HG02970 (cell line): ENCODE measurements at regions not wholly inside any gene's neighbourhood (a gene's known extent, or its start where the extent isn't known, plus 50 kb on each side); places are given as distances from the start of the nearest gene placed in this dataset.
"Not testable (repeated sequence)": the region's sequence is repeated elsewhere in the genome, so short reads cannot be mapped to it uniquely, and the experiment has no call there.

Experiments used
- ATAC-seq: cut with Tn5 transposase; IDR thresholded peaks from one replicate; pipeline ENCODE4 v1.9.1; 2021; ENCODE audit warnings: mild to moderate bottlenecking, moderate library complexity, moderate number of reproducible peaks; ENCODE audit not compliant: unreplicated experiment, low FRiP score

DNA sequence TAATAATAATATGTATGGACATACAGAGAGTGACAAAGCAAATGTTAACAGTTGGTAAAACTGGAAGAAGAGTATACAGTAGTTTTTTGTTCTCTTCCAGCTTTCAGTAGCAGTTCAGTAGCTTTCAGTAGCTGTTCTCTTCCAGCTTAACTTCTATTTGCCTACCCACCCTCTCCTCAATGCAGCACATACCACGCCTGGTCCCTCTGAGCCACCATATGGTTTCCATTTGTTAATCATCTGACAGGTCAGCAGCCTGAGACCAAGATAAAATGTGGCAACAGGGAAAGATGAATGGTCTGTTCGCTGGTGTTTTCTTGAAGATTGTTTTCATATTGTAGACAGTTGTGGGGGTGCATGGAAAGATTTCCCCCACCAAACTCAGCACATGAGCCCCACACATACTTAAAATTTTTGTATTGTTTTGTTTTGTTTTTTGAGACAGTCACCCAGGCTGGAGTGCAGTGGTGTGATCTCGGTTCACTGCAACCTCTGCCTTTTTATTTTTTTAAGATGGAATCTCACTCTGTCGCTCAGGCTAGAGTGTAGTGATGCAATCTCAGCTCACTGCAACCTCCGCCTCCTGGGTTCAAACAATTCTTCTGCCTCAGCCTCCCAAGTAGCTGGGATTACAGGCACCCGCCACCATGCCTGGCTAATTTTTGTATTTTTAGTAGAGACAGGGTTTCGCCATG, 56.8 kb downstream of the ATP6V0E2 start:
- not testable (repeated sequence) for ATAC-seq

DNA sequence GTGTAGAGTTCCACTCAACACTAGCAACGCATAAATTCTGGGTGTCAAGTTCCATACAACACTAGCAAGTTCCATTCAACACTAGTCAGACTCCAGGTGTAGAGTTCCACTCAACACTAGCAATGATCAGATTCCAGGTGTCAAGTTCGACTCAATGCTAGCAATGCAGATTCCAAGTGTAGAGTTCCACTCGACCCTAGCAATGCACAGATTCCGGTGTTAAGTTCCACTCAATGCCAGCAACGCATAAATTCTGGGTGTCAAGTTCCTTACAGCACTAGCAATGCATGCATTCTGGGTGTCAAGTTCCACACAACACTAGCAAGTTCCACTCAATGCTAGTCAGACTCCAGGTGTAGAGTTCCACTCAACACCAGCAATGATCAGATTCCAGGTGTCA, 60.0 kb downstream of the ATP6V0E2 start:
- ATAC-seq, result not testable (repeated sequence)

DNA sequence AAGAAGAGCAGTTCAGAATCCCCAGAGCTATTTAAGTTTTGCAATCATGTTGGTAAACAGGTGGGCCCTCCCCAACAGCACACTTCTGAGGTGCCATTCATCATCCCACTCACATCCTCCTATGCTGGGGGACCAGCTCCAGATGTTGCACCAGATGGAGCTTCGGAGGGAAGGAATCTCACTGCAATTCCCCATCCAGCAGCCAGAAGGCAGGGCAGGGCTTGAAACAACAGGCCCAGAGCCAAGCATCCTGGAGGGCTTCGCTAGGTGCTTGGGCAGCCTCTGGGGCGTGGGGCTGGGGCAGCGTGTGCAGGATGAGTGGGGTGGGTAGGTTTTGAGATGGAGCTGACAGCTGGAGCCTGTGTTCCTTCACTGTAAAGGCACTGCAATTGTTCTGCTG, 73.6 kb downstream of the ATP6V0E2 start:
- ATAC-seq, result not testable (repeated sequence)

DNA sequence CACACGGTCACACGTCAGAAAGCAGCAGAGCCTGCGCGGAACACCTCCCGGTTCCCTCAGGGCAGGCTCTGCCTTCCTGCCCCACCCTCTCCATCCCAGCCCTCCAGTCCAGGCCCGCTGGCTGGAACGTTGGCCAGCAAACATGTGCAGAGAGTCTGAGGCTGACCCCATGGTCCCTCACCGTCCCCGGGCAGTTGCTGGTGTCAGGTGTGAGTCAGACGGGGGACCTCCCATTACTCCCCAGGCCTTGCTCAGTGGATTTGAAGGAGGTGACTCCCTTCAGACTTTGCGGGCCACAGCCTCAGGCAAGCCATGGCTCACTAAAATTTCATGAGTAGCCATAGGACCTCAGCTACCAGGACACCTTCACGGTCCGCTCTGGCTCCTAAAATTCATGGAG, 74.7 kb downstream of the ATP6V0E2 start:
- not testable (repeated sequence) for ATAC-seq

DNA sequence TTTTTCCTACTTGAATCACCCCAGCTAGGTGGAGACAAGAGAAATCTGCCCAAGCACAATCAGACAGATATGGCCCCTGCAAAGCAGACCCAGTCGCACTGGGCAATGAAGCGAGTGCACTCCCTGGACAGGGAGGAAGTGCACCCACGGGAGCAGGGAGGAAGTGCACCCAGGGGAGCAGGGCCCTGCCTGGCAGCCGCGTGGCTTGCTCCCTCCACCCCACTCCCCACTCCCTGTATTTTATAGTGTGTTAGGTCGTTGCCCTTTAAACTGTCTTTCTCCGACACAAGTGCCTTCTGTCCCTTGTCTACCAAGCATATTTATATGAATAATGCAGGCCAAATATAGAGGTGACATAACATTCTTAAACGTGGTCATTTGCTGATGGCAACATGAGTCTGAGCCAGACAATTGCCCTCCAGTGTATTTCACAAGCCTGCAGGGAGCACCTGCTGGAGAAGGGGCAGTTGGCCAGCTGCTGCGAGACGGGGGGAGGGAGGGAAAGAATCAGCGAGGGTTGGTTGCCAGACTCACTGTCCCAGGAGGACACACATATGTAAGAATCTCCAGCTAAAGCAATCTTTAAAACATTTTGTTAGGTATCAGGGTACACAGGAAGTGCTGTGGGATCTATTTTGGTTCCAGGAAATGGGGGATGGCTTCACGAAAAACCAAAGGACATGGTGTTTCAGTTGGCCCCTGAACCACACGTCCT, 76.3 kb downstream of the ATP6V0E2 start:
- ATAC-seq, result not testable (repeated sequence)

DNA sequence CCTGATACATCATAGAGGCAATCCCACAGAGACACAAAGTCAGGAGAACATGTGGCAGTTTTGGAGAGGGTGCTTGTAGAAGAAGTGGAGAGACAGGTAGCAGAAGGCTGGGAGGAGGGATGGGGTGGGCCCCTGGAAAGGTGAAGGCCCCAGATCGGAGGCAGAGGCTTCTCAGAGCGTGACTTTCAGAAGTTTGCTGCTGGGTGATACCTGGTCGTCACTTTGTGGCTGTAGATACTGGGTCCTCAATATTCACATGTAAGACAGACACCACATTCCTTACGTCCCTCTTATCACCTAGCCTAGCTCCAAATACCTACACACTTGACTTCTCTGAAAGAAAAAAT, 76.8 kb downstream of the ATP6V0E2 start:
- not testable (repeated sequence) for ATAC-seq

DNA sequence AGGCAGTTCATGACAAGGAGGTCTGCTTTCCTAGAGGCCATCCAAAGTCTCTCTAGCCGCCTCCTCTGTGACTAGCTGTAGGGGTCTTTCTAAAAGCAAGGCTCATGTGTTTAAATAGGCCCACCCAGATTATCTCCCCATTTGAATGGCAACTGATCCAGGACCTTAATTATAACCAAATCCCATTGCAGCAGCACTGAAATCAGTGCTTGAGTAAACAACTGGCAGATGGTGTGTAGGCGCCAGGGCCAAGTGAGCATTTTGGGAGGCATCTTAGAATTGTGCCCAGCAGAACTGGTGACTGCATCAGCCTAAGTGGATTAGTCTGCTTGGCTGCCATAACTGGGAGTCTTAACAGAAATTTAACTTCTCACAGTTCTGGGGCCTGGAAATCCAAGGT, 77.8 kb downstream of the ATP6V0E2 start:
- not testable (repeated sequence) for ATAC-seq

DNA sequence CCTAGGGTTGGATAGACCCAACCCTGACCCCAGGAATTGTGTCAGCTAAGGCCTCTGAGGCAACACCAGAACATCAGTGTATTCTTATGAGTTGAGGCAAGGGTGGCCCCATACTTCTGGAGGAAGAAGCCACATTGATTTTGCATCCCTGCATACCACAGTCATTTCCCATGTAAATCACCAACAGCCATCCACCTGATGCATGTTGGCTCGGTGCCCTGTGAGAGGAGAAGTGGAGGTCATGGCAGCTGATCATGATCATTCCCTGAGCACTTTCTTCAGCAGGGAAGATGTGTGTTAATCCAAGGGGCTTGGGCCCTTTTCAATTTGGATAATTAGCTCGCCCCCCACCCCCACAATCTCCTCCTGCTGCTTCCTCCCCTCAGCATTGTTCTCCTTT, 85.1 kb downstream of the ATP6V0E2 start:
- ATAC-seq, result not testable (repeated sequence)

DNA sequence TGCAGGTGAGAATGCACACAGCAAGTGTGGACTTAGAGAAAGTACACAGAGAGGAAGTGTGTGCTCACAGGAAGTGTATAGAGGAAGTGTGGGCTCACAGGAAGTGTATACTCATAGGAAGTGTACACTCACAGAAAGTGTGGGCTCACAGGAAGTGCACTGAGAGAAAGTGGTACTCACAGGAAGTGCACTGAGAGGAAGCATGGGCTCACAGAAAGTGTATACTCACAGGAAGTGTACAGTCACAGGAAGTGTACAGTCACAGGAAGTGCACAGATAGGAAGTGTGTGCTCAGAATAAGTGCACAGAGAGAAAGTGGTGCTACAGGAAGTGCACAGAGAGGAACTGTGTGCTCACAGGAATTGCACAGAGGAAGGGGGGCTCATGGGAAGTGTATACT, 87.1 kb downstream of the ATP6V0E2 start:
- ATAC-seq, result not testable (repeated sequence)

DNA sequence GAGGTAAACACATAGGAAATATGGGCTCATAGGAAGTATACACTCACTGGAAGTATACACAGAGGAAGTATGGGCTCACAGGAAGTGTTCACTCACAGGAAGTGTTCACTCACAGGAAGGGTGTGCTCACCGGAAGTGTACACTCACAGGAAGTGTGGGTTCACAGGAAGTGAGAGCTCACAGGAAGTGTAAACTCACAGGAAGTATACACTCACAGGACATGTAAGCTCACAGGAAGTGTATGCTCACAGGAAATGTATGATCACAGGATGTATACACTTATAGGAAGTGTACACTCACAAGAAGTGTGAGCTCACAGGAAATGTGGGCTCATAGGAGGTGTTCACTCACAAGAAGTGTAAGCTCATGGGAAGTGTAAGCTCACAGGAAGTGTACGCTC, 88.1 kb downstream of the ATP6V0E2 start:
- not testable (repeated sequence) for ATAC-seq

DNA sequence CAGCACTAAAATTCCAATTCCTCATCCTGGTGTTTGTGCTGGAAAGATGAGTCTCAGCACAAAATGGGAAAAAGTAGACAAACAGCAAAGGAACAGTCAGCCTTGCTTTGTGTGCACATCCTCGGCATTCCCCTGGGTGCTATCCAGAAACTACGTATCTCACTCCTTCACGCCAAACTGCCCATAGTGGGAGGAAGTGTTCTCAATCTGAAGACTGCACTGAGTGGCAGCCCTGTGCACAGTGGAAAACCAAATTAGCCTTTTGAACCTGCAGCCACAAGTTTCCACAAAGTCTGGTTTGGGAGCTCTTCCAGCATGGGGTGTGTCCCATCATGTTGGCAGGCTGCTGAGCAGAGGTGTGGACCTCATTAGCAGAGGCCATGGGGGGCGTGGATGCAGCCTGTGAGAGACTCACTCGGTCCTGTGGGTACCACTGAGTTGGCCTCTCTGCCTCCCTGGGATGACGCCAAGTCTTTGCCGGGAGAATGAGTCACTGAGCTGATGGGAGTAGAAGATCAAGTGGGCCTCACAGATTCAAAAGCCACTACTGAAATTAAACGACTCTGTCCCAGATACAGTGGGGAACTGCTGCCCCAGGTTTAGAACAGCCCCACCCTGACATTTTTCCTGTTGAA, 89.0 kb downstream of the ATP6V0E2 start:
- ATAC-seq, result not testable (repeated sequence)

DNA sequence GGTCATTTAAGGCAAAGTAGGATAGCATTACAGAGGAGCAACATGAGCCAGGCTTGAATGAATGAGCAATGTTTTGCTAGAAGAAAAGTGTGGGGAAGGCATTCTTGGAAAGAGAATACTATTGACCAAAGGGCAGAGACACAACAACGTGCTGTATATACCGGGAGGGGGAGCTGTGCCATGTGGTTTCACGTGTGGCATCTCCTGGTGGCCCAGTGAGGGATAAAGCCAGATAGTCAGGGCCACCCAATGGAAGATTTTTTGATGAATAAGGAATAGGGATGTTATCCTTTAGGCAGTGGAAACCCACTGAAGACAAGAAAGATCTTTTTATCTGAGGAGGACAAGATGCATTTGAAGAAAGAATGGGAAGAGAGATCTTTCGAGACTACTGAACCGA, 90.2 kb downstream of the ATP6V0E2 start:
- not testable (repeated sequence) for ATAC-seq

DNA sequence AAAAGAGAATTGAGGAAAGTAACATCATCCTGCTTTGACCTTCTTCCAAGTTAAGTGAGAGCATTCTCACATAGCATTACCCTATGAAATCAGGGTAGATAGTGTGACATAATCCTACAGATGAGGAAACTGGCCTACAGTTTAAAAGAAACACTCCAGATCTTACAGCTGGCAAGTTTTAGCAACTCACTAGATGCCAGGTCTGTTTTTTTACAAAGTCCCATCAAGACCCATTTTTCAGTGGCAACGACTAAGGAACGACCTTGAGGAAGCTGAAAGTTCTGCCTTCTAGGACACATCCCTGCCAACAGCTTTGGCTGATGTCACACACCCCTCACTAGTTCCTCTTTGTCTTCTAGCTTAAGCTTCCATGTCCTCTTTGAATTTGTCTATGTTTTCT, 92.7 kb downstream of the ATP6V0E2 start:
- ATAC-seq, result not testable (repeated sequence)

DNA sequence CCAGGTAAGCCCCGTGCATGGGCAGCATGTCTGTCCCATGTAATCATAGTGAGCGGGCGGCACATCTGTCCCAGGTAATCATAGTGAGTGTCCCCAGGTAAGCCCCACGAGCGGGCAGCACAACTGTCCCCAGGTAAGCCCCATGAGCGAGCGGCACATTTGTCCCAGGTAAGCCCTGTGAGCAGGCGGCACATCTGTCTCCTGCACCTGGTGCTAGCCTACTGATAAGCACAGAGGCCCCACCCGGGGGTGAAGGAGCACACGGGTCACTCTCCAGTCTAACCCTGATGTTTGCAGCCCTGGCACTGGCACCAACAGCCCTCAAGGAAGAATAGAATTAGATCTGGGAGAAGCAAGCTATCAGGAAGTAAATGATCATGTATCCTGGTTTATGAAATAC, 99.2 kb downstream of the ATP6V0E2 start:
- ATAC-seq, result not testable (repeated sequence)

DNA sequence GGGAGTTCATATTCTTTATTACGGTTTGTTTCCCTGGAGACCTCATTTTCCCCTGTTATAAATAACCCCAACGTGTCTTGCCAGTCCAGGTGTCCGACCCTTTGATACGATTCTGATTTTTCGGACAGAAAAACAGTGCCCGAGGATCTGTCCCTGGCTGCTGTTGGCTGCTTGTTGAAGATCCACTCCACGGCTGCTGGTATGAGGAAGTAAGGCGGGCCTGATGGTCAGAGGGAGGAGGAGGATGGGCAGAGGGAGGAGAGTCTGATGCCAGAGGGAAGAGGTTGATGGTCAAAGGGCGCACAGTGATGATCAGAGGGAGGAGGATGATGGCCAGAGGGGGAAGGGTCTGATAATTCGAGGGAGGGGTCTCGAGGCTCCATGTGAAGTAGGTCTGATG, 99.9 kb downstream of the ATP6V0E2 start:
- ATAC-seq, result not testable (repeated sequence)

DNA sequence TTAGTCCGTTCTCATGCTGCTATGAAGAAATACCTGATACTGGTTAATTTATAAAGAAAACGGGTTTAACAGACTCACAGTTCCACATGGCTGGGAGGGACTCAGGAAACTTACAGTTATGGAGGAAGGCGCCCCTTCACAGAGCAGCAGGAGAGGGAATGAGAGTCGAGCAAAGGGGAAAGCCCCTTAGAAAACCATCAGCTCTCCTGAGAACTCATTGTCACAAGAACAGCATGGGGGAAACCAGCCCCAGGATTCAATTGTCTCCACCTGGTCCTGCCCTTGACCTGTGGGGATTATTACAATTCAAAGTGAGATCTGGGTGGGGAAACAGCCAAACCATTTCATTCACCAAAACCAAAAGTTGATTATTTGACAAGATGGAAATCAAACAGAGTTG, 101.8 kb downstream of the ATP6V0E2 start:
- ATAC-seq, result not testable (repeated sequence)

DNA sequence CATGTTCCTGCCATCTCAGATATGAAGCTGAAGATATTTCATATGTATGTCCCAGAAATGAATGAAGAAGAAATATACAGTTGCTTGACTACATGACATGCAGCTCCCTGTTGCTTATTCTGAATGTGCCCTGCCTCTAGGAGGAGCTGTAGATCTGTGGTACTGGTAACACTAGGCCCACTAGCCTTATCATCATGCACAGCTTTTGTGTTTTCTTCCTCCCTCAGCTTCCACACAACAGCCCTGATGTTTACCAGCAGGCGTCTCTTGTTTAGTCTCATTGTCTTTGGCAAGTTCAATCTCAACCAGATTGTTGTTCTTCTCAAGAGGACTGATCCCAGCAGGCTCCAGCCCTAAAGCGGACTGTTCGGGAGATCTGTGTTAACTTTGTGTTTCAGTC, 104.8 kb downstream of the ATP6V0E2 start:
- not testable (repeated sequence) for ATAC-seq

DNA sequence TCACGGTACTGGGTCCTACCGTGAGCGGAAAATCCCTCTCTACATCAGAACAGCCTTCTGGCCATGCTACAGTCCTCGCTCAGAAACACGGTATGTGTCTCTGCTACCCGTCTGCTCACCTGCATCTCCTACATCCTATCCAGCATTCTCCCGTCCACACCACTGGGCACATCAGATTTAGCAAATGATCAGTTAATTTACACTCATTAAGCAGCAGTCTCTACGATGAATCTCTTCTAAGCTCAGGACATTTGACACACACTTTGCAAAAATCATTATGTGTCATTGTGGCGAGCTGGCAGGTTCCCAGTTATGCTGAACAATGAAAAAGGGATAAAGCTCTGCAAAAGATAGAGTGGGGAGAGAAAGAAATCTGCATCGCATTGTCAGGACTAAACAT, 105.2 kb downstream of the ATP6V0E2 start:
- ATAC-seq, result not testable (repeated sequence)

DNA sequence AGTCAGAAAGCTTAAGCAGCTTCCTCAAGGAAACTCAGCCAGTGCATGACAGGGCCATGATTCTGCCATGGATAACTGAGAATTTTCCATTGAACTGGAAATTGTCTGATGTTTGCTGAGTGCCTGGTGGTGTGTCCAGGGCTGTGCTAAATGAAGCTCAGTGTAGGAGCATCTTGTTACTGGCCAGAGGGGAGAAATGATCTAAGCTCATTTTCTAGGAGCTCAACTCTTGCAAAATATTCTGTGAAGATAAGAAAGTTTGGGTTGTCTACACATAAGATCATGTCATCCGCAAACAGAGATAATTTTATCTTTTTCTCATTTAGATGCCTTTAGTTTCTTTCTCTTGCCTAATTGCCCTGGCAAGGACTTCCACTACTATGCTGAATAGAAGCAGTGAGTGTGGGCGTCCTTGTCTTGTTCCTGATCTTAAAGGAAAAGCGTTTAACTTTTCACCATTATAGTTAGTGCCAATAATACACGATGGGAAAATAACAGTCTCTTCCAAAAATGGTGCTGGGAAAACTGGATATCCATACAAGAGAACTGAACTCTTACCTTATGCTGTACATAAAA, 108.9 kb downstream of the ATP6V0E2 start:
- ATAC-seq, result not testable (repeated sequence)

DNA sequence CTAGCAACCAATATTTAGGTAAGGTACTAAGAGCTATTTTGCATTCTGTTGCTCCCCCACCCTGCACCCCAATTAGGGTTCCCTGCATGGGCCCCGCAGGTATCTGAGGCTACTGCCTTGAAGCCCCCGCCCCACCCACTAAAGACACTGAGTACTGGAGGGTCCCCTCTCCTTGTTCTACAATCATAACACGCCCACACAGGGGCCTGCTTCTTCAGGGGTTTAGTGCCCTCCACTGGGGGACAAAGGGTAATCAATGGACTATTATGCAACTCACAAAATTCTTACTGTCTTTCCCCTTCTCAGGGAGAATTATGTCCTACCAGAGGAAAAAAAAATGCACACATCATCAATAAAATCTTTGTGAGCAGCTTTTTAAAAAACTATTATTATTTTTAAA, 113.1 kb downstream of the ATP6V0E2 start:
- ATAC-seq, result not testable (repeated sequence)

DNA sequence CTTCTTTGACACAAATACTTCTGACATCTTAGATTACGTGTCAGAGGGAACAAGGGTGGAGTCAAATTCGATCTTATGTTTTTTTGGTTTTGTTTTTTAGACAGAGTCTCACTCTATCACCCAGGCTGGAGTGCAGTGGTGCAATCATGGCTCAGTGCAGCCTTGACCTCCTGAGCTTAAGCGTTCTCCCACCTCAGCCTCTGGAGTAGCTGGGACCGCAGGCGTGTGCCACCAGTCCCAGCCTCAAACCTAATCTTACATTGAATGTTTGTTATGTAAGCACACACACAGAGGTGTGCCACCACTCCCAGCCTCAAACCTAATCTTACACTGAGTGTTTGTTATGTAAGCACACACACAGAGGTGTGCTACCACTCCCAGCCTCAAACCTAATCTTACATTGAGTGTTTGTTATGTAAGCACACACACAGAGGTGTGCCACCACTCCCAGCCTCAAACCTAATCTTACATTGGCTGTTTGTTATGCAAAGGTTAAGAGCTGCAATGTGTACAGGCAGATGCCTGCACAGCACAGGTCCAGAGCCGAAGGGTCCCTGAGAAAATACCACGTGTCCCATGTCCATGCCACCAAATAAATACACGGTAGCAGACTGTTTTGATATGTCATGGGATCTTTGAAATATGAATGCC, 118.0 kb downstream of the ATP6V0E2 start:
- ATAC-seq, result not testable (repeated sequence)
